GM12873 (cell line): ENCODE measurements at regions not wholly inside any gene's neighbourhood (a gene's known extent, or its start where the extent isn't known, plus 50 kb on each side); places are given as distances from the start of the nearest gene placed in this dataset.

Experiments used
- CTCF ChIP-seq: IDR thresholded peaks from 2 replicates; pipeline ENCODE4 v1.5.1; 2012; ENCODE audit warnings: low read depth, mild to moderate bottlenecking, moderate library complexity, low read length, control low read depth; ENCODE audit not compliant: insufficient read depth; ENCODE audit errors: missing control alignments

- TF ChIP-seq CTCF = no peak
Measured at GRCh38 chr1:81174811-81175476, 625.8 kb upstream of the ADGRL2 start.

- TF ChIP-seq CTCF = no peak
Measured at GRCh38 chr1:81174052-81174451, 626.7 kb upstream of the ADGRL2 start.

- no peak for TF ChIP-seq CTCF
Measured at GRCh38 chr1:81172483-81172882, 628.3 kb upstream of the ADGRL2 start.

- no peak for TF ChIP-seq CTCF
Measured at GRCh38 chr1:81170721-81171120, 630.0 kb upstream of the ADGRL2 start.

- no peak for TF ChIP-seq CTCF
Measured at GRCh38 chr1:81165963-81166362, 634.8 kb upstream of the ADGRL2 start.

GRCh38 chr1:81160696-81161095 is 640.0 kb upstream of the ADGRL2 start:
- no peak for TF ChIP-seq CTCF

GRCh38 chr1:81158592-81158991 is 642.1 kb upstream of the ADGRL2 start:
- TF ChIP-seq CTCF = no peak
